HG02973 (cell line): ENCODE measurements at regions not wholly inside any gene's neighbourhood (a gene's known extent, or its start where the extent isn't known, plus 50 kb on each side); places are given as distances from the start of the nearest gene placed in this dataset.

Experiments
- ATAC-seq: cut with Tn5 transposase; IDR thresholded peaks from one replicate; pipeline ENCODE4 v1.9.1; 2021; ENCODE audit warnings: moderate library complexity; ENCODE audit not compliant: unreplicated experiment

DNA sequence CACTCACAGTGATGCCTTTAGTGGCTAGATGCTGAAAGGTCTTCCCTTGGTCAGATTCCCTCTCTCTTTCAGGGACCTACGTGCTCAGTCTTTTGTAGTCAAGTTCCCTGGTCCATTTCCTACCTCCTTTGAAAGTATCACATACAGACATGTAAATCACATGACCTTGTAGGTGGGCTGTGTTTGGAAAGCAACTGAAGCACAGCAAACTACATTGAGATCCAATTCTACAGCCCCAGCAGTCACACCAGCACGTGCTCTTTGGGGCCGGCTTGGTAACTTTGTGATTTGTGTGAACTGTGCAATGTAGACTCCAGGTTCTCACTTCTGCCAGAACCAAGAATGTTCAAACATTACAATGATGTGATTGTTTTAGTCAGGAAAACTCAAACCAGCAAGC is 89.7 kb upstream of the PLPP4 start:
- no peak for ATAC-seq

DNA sequence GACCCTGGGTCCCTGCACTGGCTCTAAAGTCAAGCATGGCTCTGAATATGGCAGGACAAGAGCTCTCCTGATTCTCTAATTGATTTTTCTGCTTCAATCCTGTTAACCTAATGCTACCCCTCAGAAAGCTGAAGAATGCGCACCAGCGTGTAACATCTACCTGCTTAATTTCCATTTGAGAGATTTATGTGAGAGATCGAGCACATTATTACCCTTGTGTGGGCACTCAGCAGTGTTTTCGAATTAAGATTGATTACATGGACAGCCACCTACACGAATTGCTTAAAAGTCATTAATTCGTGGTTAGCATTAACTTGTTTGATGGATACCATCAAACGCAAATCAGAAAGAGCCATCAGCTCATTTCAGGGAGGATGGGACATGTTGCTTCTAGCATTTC is 88.7 kb upstream of the PLPP4 start:
- ATAC-seq, result no peak

DNA sequence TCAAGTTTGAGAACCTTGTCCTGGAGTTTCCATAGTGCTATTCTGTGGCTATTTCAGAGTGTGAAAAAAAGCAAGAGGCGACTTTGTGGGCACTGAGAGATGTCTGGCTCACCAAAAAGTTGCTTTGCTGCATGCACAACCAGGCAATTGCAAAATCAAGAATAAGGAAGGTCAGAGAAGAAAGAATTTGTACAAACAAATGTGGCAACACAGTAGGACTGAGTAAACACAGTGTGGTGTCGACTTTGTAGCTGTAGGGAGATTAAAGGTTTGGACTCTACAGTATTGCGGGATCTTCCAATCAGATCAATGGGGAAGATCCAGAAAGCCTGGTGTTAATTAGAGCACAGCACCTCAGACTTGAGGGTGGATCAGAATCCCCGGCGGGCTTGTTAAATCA is 88.1 kb upstream of the PLPP4 start:
- ATAC-seq, result no peak

GRCh38 chr10:120369856-120370276 is 87.2 kb upstream of the PLPP4 start:
- ATAC-seq, result no peak

DNA sequence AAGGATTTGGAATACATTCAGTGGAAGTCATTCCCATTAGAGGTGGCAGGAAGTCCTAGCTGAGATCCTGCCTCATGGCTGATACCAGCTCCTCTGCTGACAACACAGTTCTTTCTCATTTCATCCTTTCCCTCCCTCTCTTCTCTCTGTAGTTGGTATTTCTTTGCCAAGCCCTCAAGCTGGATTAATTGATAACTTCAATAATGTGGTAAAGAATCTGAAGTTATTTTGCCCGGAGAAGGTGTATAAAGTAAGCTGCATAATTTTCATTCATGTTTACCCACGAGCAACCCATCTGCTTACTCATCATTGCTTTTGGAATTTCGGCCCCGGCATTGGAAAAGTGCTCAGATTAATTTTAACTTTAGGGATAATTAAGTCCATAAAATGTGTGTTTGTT is 85.2 kb upstream of the PLPP4 start:
- ATAC-seq, result no peak

- ATAC-seq, result no peak
Measured at GRCh38 chr10:120372917-120373316, 84.1 kb upstream of the PLPP4 start.

DNA sequence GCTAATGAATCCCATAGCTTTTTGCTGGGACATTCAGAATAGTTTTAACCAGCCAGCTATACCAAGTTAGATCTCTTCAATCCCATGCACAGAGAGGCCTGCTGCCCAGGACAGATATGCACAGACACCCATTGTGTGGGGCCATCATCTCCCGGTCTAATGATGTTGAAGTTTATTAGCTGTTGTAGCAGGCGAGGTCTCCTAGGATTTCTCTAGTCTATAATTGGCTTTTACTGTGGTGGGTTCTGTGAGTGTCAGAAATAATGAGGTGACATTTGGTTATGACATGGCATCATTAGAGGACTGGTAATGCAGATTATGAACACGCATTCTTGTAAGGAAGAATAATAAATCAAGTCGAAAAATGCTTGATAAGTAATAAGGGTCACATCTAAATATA is 81.4 kb upstream of the PLPP4 start:
- no peak for ATAC-seq

DNA sequence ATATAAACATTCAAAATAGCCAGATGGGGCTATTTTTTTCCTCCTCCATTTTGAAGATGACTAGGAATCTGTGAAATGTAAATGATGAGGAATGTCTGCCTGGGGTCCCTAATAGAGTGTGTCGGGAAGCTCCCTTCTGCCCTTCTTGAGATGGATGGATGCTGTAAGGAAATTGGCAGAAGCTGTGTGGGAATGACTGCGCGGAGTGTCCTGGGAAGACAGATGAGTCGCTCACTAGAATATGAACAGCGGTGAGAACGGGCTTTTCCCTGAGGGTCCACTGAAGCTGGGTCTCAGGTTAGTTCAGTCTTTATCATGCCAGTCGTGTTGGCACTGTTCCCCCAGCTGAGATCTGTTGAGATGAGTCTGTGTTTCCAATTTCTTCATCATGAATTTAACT is 75.1 kb upstream of the PLPP4 start:
- no peak for ATAC-seq

- ATAC-seq, result no peak
Measured at GRCh38 chr10:120382360-120382759, 74.7 kb upstream of the PLPP4 start.

GRCh38 chr10:120385992-120386391 is 71.0 kb upstream of the PLPP4 start:
- ATAC-seq, result no peak

DNA sequence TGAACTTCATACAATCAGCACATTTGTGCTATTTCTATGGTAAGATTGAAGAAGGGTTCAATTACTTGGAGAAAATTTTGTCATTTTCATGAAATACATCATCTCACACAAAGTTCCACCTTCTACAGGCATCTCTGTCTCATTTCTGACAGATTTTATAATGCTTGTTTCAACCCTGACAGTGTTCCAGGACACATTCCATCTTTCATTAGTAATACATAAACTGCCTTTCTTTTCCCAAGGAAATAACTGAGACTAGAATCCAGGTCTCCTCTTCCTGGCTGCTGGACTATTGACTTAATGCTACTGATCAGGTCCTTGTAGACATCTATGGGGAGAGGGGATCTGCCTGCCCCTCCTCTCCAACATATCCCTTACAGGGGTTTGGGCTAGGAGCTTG is 70.1 kb upstream of the PLPP4 start:
- ATAC-seq, result no peak

- no peak for ATAC-seq
Measured at GRCh38 chr10:120387326-120387725, 69.7 kb upstream of the PLPP4 start.

- no peak for ATAC-seq
Measured at GRCh38 chr10:120392245-120392644, 64.8 kb upstream of the PLPP4 start.

DNA sequence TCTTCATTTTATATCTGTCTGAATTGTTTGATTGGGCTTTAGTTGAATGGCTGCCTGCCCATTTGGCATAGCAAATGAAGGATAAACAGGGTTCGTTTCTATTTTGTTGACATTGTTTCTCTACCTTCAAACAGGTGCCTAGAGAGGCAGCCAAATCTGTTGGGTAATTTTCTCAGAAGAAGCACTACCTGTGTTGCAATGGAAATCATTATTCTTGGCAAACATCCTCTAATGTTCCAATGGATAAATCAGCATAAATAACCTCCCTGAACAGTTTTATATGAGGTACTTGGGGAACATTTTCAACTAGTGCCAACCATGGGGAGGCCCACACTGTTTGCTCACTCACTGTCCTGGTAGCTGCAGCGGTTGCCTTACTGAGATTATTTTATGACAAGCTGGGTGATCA is 64.4 kb upstream of the PLPP4 start:
- ATAC-seq, result no peak

GRCh38 chr10:120394446-120394845 is 62.6 kb upstream of the PLPP4 start:
- no peak for ATAC-seq

- ATAC-seq, result no peak
Measured at GRCh38 chr10:120396228-120396627, 60.8 kb upstream of the PLPP4 start.

DNA sequence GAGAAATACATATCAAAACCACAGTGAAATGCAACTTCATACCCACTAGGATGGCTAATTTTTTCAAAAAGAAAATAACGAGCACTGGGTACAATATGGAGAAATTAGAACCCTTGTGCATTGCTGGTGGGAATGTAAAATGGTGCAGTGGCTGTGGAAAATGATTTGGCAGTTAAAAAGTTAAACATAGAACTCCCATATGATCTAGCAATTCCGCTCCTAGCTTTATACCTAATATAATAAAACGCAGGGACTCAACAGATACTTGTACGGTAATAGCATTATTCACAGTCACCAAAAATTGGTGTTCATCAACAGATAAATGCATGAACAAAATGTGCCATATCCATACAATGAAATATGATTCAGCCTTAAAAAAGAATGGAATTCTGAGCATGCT is 58.8 kb upstream of the PLPP4 start:
- ATAC-seq, result no peak

DNA sequence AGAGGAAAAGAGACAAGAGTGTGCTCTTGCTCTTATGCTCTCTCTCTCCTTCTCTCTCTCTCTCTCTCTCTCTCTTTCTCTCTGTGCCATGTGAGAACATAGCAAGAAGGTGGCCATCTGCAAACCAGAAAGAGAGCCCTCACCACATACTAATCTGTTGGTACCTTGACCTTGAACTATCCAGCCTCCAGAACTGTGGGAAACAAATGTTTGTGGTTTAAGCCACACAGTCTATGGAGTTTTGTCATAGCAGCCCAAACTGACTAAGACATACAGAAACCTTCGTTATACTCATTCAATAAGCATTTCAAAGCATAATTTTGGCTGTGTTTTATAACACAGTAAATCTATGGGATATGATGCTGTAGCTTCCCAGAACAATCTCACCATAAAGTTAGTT is 56.4 kb upstream of the PLPP4 start:
- no peak for ATAC-seq

- ATAC-seq, result no peak
Measured at GRCh38 chr10:120402147-120402766, 54.8 kb upstream of the PLPP4 start.

DNA sequence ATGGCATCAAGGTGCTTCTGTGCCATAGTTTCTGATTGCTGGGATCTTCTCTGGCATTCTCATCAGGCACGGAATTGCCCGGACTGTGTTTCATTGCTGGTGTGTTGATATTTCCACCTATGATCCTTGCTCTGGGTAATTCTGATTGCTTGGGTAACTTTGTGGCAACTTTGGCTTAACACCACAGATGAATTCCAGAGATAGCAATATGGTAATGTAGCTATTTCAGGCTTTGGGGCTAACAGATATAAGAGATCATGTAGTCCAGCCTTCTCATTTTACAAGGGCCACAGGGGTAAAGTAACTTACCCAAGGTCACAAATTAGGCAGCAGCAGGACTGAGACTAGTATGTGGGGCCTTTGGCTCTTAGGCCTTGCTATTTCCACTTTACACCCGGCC is 53.9 kb upstream of the PLPP4 start:
- ATAC-seq, result no peak

DNA sequence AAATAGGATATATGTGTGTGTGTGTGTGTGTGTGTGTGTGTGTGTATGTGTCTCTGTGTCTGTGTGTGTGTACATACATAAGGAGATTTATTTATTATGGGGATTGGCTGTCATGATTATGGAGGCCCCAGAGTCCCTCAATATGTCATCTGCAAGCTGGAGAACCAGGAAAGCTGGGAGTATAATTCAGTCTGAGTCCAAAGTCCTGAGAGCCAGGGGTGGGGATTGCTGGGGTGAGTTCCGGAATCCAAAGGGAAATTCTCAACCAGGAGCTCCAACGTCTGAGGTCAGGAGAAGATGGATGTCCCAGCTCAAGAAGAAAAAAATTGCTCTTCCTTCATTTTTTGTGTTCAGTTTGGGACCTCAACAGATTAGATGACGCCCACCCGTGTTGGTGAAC is 50.7 kb upstream of the PLPP4 start:
- no peak for ATAC-seq
